ENCODE measurements at regions not wholly inside any gene's neighbourhood (a gene's known extent, or its start where the extent isn't known, plus 50 kb on each side); places are given as distances from the start of the nearest gene placed in this dataset.
A peak's percentile ranks its signal among the peaks of the same experiment; 100 is the strongest.
"Not testable (repeated sequence)": the region's sequence is repeated elsewhere in the genome, so short reads cannot be mapped to it uniquely, and the experiment has no call there.

- H3K27ac ChIP-seq (ENCODE audit: extremely low read depth, low read depth, low read length); CTCF ChIA-PET; H3K36me3 ChIP-seq (ENCODE audit: control insufficient read depth in 2 of 2, insufficient read depth in 1 of 2, low read length in 2 of 2); H3K9me3 ChIP-seq (ENCODE audit: control insufficient read depth, insufficient read depth, low read depth, low read length); POLR2A ChIA-PET; H3K4me3 ChIP-seq (ENCODE audit: low read depth, low read length); H3K4me1 ChIP-seq (ENCODE audit: control insufficient read depth, insufficient read depth, low read length): not testable (repeated sequence)
- TF ChIP-seq ZNF580 (tag by site-specific recombination; IDR thresholded peaks at IDR 0.05) (peak; percentile 57; the same call in 1 of the 2 replicates), ZNF146 (tag by site-specific recombination; IDR thresholded peaks at IDR 0.05) (peak; percentile 88)
Observed at GRCh38 chr13:28605147-28605546, 53.8 kb upstream of the POMP start.

- ChIA-PET POLR2A (no interaction called here), CTCF (interaction anchor here (0.7 kb wide), 1 partner anchor 622 kb away, joined by 4 read pairs; no protein-coding TSS in a partner anchor)
- no peak for TF ChIP-seq ZNF629 (tag by site-specific recombination; IDR thresholded peaks at IDR 0.05)
- no peak for TF ChIP-seq ZNF175 (tag by site-specific recombination; IDR thresholded peaks at IDR 0.05)
- TF ChIP-seq ZNF324 (tag by site-specific recombination; IDR thresholded peaks at IDR 0.05), result no peak
- TF ChIP-seq GLIS1 (tag by site-specific recombination; IDR thresholded peaks at IDR 0.05), result no peak
- no peak for TF ChIP-seq PRDM6 (tag by site-specific recombination; IDR thresholded peaks at IDR 0.05)
- TF ChIP-seq GLI4 (tag by site-specific recombination; IDR thresholded peaks at IDR 0.05), result no peak
- no peak for TF ChIP-seq ZNF140 (tag by site-specific recombination; IDR thresholded peaks at IDR 0.05)
- no peak for TF ChIP-seq ZNF223 (tag by site-specific recombination; IDR thresholded peaks at IDR 0.05)
- no peak for TF ChIP-seq ZNF830 (tag by site-specific recombination; IDR thresholded peaks at IDR 0.05; ENCODE audit: low read depth)
- TF ChIP-seq ZIC2 (tag by site-specific recombination; IDR thresholded peaks at IDR 0.05), result no peak
- no peak for TF ChIP-seq HOXC10 (CRISPR knock-in tag; IDR thresholded peaks at IDR 0.05)
- TF ChIP-seq ZNF621 (tag by site-specific recombination; IDR thresholded peaks at IDR 0.05), result no peak
- no peak for TF ChIP-seq ZNF10 (tag by site-specific recombination; IDR thresholded peaks at IDR 0.05)
- no peak for TF ChIP-seq ZNF792 (tag by site-specific recombination; IDR thresholded peaks at IDR 0.05)
- Histone ChIP-seq H3K9me3 (ENCODE audit: control insufficient read depth, insufficient read depth, low read depth, low read length) (no peaks in the 10 kb centered on the region), H3K27ac (ENCODE audit: extremely low read depth, low read depth, low read length) (no peak overlapping the region), H3K36me3 (ENCODE audit: control insufficient read depth in 2 of 2, insufficient read depth in 1 of 2, low read length in 2 of 2) (no peaks in the 10 kb centered on the region), H3K4me3 (ENCODE audit: low read depth, low read length) (no peak overlapping the region), H3K4me1 (ENCODE audit: control insufficient read depth, insufficient read depth, low read length) (no peaks in the 10 kb centered on the region)
Observed at GRCh38 chr13:28603043-28603664, 55.8 kb upstream of the POMP start.

GRCh38 chr13:28602580-28602979, 56.4 kb upstream of the POMP start:
- no peaks in the 10 kb centered on the region for H3K4me1 ChIP-seq (ENCODE audit: control insufficient read depth, insufficient read depth, low read length)
- ChIA-PET POLR2A (no interaction called here), CTCF (interaction anchor here (0.7 kb wide), 1 partner anchor 622 kb away, joined by 4 read pairs; no protein-coding TSS in a partner anchor)
- no peak overlapping the region for H3K4me3 ChIP-seq (ENCODE audit: low read depth, low read length)
- H3K27ac ChIP-seq (ENCODE audit: extremely low read depth, low read depth, low read length), result no peak overlapping the region
- no peaks in the 10 kb centered on the region for H3K36me3 ChIP-seq (ENCODE audit: control insufficient read depth in 2 of 2, insufficient read depth in 1 of 2, low read length in 2 of 2)
- no peaks in the 10 kb centered on the region for H3K9me3 ChIP-seq (ENCODE audit: control insufficient read depth, insufficient read depth, low read depth, low read length)
- TF ChIP-seq ZNF704 (tag by site-specific recombination; IDR thresholded peaks at IDR 0.05) (no peak), ZNF157 (tag by site-specific recombination; IDR thresholded peaks at IDR 0.05) (no peak), KLF7 (tag by site-specific recombination; IDR thresholded peaks at IDR 0.05; ENCODE audit: borderline replicate concordance) (no peak), ZNF37A (tag by site-specific recombination; IDR thresholded peaks at IDR 0.05) (no peak), ZBTB7A (tag by site-specific recombination; IDR thresholded peaks at IDR 0.05; ENCODE audit: low read depth) (no peak), ZNF146 (tag by site-specific recombination; IDR thresholded peaks at IDR 0.05) (no peak), ZNF76 (tag by site-specific recombination; IDR thresholded peaks at IDR 0.05; ENCODE audit: borderline replicate concordance, low read depth) (no peak), ZNF311 (tag by site-specific recombination; IDR thresholded peaks at IDR 0.05; ENCODE audit: borderline replicate concordance) (no peak), ZNF148 (tag by site-specific recombination; IDR thresholded peaks at IDR 0.05; ENCODE audit: borderline replicate concordance) (no peak), ZBTB26 (tag by site-specific recombination; optimal IDR thresholded peaks at IDR 0.05) (no peak), ZNF138 (tag by site-specific recombination; IDR thresholded peaks at IDR 0.05; ENCODE audit: borderline replicate concordance) (no peak)

Data from HEK293 (cell line).